ENCODE measurements at regions not wholly inside any gene's neighbourhood (a gene's known extent, or its start where the extent isn't known, plus 50 kb on each side); places are given as distances from the start of the nearest gene placed in this dataset.

GRCh38 chr7:135837675-135838074 is 89.1 kb upstream of the FAM180A start:
- Histone ChIP-seq H3K36me3 (ENCODE audit: control insufficient read depth, insufficient read depth, low read length) (no peaks in the 10 kb centered on the region), H3K4me3 (ENCODE audit: low read depth, low read length) (no peak overlapping the region), H3K27me3 (ENCODE audit: control insufficient read depth, insufficient read depth, low read length) (no peaks in the 10 kb centered on the region)
- no peak for FAIRE-seq
- no peak for DNase-seq (ENCODE audit: low read depth)
- no peak for TF ChIP-seq CTCF (IDR thresholded peaks at IDR 0.05; ENCODE audit: insufficient read depth, low read length, severe bottlenecking)

GRCh38 chr7:135834266-135834665 is 85.7 kb upstream of the FAM180A start:
- DNase-seq (ENCODE audit: low read depth): no peak
- Histone ChIP-seq H3K27me3 (ENCODE audit: control insufficient read depth, insufficient read depth, low read length) (no peaks in the 10 kb centered on the region), H3K36me3 (ENCODE audit: control insufficient read depth, insufficient read depth, low read length) (no peaks in the 10 kb centered on the region), H3K4me3 (ENCODE audit: low read depth, low read length) (no peak overlapping the region)
- TF ChIP-seq CTCF (IDR thresholded peaks at IDR 0.05; ENCODE audit: insufficient read depth, low read length, severe bottlenecking): no peak
- FAIRE-seq: no peak

GRCh38 chr7:135833642-135834041 is 85.0 kb upstream of the FAM180A start:
- DNase-seq (ENCODE audit: low read depth) (no peak), FAIRE-seq (no peak)
- H3K27me3 ChIP-seq (ENCODE audit: control insufficient read depth, insufficient read depth, low read length): no peaks in the 10 kb centered on the region
- TF ChIP-seq CTCF (IDR thresholded peaks at IDR 0.05; ENCODE audit: insufficient read depth, low read length, severe bottlenecking): no peak
- H3K4me3 ChIP-seq (ENCODE audit: low read depth, low read length): no peak overlapping the region
- H3K36me3 ChIP-seq (ENCODE audit: control insufficient read depth, insufficient read depth, low read length): no peaks in the 10 kb centered on the region

GRCh38 chr7:135831455-135832195 is 83.0 kb upstream of the FAM180A start:
- Histone ChIP-seq H3K4me3 (ENCODE audit: low read depth, low read length) (no peak overlapping the region), H3K27me3 (ENCODE audit: control insufficient read depth, insufficient read depth, low read length) (no peaks in the 10 kb centered on the region), H3K36me3 (ENCODE audit: control insufficient read depth, insufficient read depth, low read length) (no peaks in the 10 kb centered on the region)
- DNase-seq (ENCODE audit: low read depth) (peak; percentile 44), FAIRE-seq (no peak)
- no peak for TF ChIP-seq CTCF (IDR thresholded peaks at IDR 0.05; ENCODE audit: insufficient read depth, low read length, severe bottlenecking)

- DNase-seq (ENCODE audit: low read depth) (no peak), FAIRE-seq (no peak)
- Histone ChIP-seq H3K36me3 (ENCODE audit: control insufficient read depth, insufficient read depth, low read length) (no peaks in the 10 kb centered on the region), H3K27me3 (ENCODE audit: control insufficient read depth, insufficient read depth, low read length) (no peaks in the 10 kb centered on the region), H3K4me3 (ENCODE audit: low read depth, low read length) (no peak overlapping the region)
- TF ChIP-seq CTCF (IDR thresholded peaks at IDR 0.05; ENCODE audit: insufficient read depth, low read length, severe bottlenecking): no peak
Observed at GRCh38 chr7:135828604-135829003, 80.0 kb upstream of the FAM180A start.

GRCh38 chr7:135827391-135827790 is 78.8 kb upstream of the FAM180A start:
- H3K27me3 ChIP-seq (ENCODE audit: control insufficient read depth, insufficient read depth, low read length): no peaks in the 10 kb centered on the region
- no peaks in the 10 kb centered on the region for H3K36me3 ChIP-seq (ENCODE audit: control insufficient read depth, insufficient read depth, low read length)
- no peak for FAIRE-seq
- TF ChIP-seq CTCF (IDR thresholded peaks at IDR 0.05; ENCODE audit: insufficient read depth, low read length, severe bottlenecking): no peak
- peak; percentile 10 for DNase-seq (ENCODE audit: low read depth)
- no peak overlapping the region for H3K4me3 ChIP-seq (ENCODE audit: low read depth, low read length)

Data from bronchial epithelial cell (primary cell).